ENCODE measurements at regions not wholly inside any gene's neighbourhood (a gene's known extent, or its start where the extent isn't known, plus 50 kb on each side); places are given as distances from the start of the nearest gene placed in this dataset.
"Not testable (repeated sequence)": the region's sequence is repeated elsewhere in the genome, so short reads cannot be mapped to it uniquely, and the experiment has no call there.

DNA sequence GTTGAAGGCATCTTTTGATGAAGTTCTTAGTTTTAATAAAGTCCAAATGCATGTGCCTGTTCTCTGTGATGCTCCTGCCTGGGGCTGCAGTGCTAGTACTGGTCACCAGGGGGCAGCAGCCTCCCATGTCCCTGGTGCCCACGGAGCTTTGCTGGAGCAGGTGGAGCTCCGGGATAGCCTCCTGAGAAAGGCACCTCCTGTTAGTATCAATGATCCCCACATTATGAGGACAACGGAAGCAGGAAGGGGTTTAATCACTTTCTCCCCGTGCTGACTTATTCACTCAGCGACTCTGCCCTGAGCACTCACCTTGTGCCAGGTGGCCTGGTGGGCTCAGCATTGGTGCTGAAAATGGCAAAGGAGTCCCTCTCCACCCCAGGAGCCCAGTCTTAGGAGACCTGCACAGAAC is 123.0 kb upstream of the PZP start:
- H3K4me1 ChIP-seq: peaks cover 0 to 2% of the 10 kb centered on the region in 2 donors
- no peaks in the 10 kb centered on the region for H3K36me3 ChIP-seq
- no peaks in the 10 kb centered on the region for H3K9me3 ChIP-seq
- no peak overlapping the region for H3K27ac ChIP-seq
- H3K27me3 ChIP-seq: no peaks in the 10 kb centered on the region
- ATAC-seq (no peak), DNase-seq (no peak)
- no peak overlapping the region for H3K4me3 ChIP-seq
- in situ Hi-C loops (cut with MboI; ENCODE audit: low sequenced_read_pairs in 4 of 4) (loop anchor here in 2 of 4 donors (25.0 kb wide), 1 partner anchor 381 kb away; no protein-coding TSS in a partner anchor), intact Hi-C loops (cut with DNase I; ENCODE audit: low total_unique reads) (loop anchor here (5.0 kb wide), 1 partner anchor 376 kb away; no protein-coding TSS in a partner anchor)
- no peak for TF ChIP-seq POLR2A (IDR thresholded peaks at IDR 0.05)
- TF ChIP-seq, protein P1, sequence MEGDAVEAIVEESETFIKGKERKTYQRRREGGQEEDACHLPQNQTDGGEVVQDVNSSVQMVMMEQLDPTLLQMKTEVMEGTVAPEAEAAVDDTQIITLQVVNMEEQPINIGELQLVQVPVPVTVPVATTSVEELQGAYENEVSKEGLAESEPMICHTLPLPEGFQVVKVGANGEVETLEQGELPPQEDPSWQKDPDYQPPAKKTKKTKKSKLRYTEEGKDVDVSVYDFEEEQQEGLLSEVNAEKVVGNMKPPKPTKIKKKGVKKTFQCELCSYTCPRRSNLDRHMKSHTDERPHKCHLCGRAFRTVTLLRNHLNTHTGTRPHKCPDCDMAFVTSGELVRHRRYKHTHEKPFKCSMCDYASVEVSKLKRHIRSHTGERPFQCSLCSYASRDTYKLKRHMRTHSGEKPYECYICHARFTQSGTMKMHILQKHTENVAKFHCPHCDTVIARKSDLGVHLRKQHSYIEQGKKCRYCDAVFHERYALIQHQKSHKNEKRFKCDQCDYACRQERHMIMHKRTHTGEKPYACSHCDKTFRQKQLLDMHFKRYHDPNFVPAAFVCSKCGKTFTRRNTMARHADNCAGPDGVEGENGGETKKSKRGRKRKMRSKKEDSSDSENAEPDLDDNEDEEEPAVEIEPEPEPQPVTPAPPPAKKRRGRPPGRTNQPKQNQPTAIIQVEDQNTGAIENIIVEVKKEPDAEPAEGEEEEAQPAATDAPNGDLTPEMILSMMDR (IDR thresholded peaks at IDR 0.05 in 4 of 5, conservative IDR thresholded peaks at IDR 0.05 in 1 of 5): peak; percentile 49 to 86 (median 69)

DNA sequence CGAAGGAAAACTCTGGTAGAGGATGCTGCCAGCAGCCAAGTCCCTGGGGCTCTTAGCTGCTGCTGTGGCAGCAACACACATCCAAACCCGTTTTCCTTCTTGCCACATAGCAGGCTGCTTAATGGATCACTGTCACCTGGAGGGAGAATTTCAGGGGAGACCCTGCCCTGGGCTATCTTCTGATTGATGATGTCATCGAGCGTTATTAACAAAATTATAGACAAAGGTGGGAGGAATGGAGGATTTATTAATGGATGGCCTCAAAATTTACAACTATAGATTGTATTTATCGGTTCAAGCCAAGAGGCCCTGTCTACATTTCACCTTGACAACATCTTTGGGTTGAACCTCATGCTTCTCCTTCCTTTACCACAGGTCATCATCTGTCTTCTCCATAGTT is 120.8 kb upstream of the PZP start:
- no peak for ATAC-seq
- in situ Hi-C loops (cut with MboI; ENCODE audit: low sequenced_read_pairs in 4 of 4) (loop anchor here in 2 of 4 donors (25.0 kb wide), 1 partner anchor 383 kb away; no protein-coding TSS in a partner anchor), intact Hi-C loops (cut with DNase I; ENCODE audit: low total_unique reads) (no loop called here)

DNA sequence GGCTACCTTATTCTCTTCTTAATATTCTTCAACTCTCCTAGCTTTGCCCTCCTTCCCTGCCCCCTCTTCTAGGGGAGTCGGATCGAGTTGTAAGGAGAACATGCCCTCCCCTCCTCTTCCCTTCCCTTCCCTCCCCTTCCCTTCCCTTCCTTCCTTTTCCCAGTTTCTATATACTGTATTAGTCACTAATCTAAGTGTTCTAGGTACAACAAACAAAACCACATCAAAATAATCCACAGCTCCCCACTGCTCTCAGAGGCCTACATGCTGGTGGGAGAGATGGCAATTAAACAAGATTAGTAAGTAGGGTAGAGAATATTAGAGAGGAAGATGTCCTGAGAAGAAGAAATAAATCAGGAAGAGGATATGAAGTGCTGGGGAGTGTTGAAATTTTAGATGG is 119.9 kb upstream of the PZP start:
- in situ Hi-C loops (cut with MboI; ENCODE audit: low sequenced_read_pairs in 4 of 4): loop anchor here in 2 of 4 donors (25.0 kb wide), 1 partner anchor 384 kb away; no protein-coding TSS in a partner anchor
- H3K36me3 ChIP-seq: no peaks in the 10 kb centered on the region

More for the DNA sequence above, 120.8 kb upstream of the PZP start:
- Histone ChIP-seq H3K27me3 (no peaks in the 10 kb centered on the region), H3K4me3 (no peak overlapping the region), H3K27ac (no peak overlapping the region), H3K4me1 (peaks cover 0 to 2% of the 10 kb centered on the region in 2 donors), H3K36me3 (no peaks in the 10 kb centered on the region), H3K9me3 (no peaks in the 10 kb centered on the region)
- no peak for DNase-seq
- TF ChIP-seq POLR2A (IDR thresholded peaks at IDR 0.05): no peak
- TF ChIP-seq, protein P1 (IDR thresholded peaks at IDR 0.05 in 4 of 5, conservative IDR thresholded peaks at IDR 0.05 in 1 of 5): no peak

DNA sequence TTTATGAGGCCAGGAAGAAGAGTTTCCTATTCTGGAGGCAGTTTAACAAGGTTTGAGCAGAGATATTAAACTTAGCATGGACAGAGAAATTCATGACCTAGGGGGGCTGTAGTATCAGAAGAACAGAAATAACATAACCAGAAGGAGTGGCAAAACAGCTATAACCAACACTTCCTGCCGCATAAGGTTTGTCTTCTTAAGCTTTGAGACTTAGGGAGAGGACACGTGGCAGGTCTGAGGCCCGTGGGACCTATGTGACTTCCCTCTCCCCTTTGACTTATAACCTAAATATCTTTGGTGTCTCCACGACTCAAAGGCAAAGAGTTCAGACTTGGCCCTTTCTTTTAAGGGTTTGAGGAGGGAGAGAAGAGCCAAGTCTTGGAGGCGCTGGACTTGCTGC is 119.1 kb upstream of the PZP start:
- in situ Hi-C loops (cut with MboI; ENCODE audit: low sequenced_read_pairs in 4 of 4) (loop anchor here in 2 of 4 donors (25.0 kb wide), 1 partner anchor 385 kb away; no protein-coding TSS in a partner anchor), intact Hi-C loops (cut with DNase I; ENCODE audit: low total_unique reads) (no loop called here)

More for the DNA sequence above, 119.9 kb upstream of the PZP start:
- H3K27me3 ChIP-seq: no peaks in the 10 kb centered on the region
- intact Hi-C loops (cut with DNase I; ENCODE audit: low total_unique reads): no loop called here
- peaks cover 0 to 2% of the 10 kb centered on the region in 2 donors for H3K4me1 ChIP-seq
- DNase-seq (no peak), ATAC-seq (no peak)
- no peak overlapping the region for H3K27ac ChIP-seq
- H3K4me3 ChIP-seq: no peak overlapping the region
- no peak for TF ChIP-seq POLR2A (IDR thresholded peaks at IDR 0.05)
- TF ChIP-seq, protein P1 (IDR thresholded peaks at IDR 0.05 in 4 of 5, conservative IDR thresholded peaks at IDR 0.05 in 1 of 5): no peak
- H3K9me3 ChIP-seq: no peaks in the 10 kb centered on the region

DNA sequence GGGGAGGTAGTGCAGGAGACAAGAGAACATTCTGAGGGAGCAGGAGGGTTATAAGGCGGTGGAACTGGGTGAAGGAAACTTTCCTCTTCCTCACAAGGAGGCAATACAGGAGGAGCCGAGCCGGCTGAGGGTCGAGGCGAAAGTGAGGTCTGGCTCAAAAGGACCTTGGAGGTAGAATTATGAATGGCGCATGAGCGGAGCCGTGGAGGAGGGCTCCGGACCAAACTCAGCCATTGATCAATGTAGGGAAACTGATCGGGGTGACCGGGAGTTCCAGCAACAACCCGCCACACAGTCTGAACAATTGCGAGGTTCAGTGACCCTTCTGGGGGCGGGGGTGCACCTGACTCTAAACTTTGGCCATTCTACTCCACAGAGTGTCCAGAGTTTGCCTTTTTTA is 118.7 kb upstream of the PZP start:
- DNase-seq; H3K27ac ChIP-seq; H3K9me3 ChIP-seq; H3K36me3 ChIP-seq; H3K4me3 ChIP-seq; ATAC-seq; intact Hi-C loops (cut with DNase I; ENCODE audit: low total_unique reads); H3K27me3 ChIP-seq; H3K4me1 ChIP-seq: not testable (repeated sequence)
- in situ Hi-C loops (cut with MboI; ENCODE audit: low sequenced_read_pairs in 4 of 4): loop anchor here in 2 of 4 donors (25.0 kb wide), 1 partner anchor 385 kb away; no protein-coding TSS in a partner anchor

More for the DNA sequence above, 119.1 kb upstream of the PZP start:
- no peak overlapping the region for H3K27ac ChIP-seq
- ATAC-seq (no peak), DNase-seq (no peak)
- no peaks in the 10 kb centered on the region for H3K36me3 ChIP-seq
- H3K4me1 ChIP-seq: peaks cover 0 to 2% of the 10 kb centered on the region in 2 donors
- no peaks in the 10 kb centered on the region for H3K27me3 ChIP-seq
- no peaks in the 10 kb centered on the region for H3K9me3 ChIP-seq
- H3K4me3 ChIP-seq: no peak overlapping the region
- TF ChIP-seq, protein P1 (IDR thresholded peaks at IDR 0.05 in 4 of 5, conservative IDR thresholded peaks at IDR 0.05 in 1 of 5): no peak
- TF ChIP-seq POLR2A (IDR thresholded peaks at IDR 0.05): no peak

Data from gastrocnemius medialis (tissue), 4 donors.